ENCODE measurements at regions not wholly inside any gene's neighbourhood (a gene's known extent, or its start where the extent isn't known, plus 50 kb on each side); places are given as distances from the start of the nearest gene placed in this dataset.

DNA sequence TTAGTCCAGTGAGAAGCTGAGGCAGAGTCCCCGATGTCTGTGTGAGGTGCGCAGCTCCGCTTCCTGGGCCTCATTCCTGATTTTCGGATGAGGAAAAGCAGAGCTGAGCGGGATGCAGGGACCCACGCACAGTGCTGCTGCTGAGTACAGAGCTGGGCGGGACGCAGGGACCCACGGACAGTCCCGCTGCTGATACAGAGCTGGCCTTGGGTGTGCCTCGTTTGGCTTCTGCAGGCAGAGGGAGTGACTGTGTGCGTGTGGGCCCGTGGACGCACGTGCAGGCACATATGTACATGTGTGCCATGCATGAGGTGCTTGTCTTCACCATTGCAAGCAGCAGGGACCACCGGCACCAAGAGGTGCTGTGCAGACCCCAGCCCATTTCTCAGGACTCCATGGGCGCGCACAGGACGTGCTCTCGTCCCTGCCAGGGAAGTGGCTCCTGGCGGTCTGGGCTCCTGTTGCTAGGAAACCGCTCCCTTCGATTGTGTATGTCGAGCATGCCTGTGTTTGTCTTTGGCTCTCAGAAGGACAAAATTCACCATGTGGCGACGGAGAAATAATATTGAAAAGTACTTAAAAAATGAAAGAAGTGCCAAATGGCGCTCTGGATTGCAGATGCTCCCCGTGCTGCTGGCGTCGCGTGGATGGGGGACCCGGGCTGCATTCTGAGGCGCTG, 303.8 kb upstream of the MKI67 start:
- DNase-seq, result no peak

GRCh38 chr10:128431083-128431482, 304.9 kb upstream of the MKI67 start:
- no peak for DNase-seq

- no peak for DNase-seq
Observed at GRCh38 chr10:128431506-128431905, 305.3 kb upstream of the MKI67 start.

- DNase-seq, result no peak
Observed at GRCh38 chr10:128432011-128432410, 305.8 kb upstream of the MKI67 start.

GRCh38 chr10:128432423-128432822, 306.2 kb upstream of the MKI67 start:
- no peak for DNase-seq

DNA sequence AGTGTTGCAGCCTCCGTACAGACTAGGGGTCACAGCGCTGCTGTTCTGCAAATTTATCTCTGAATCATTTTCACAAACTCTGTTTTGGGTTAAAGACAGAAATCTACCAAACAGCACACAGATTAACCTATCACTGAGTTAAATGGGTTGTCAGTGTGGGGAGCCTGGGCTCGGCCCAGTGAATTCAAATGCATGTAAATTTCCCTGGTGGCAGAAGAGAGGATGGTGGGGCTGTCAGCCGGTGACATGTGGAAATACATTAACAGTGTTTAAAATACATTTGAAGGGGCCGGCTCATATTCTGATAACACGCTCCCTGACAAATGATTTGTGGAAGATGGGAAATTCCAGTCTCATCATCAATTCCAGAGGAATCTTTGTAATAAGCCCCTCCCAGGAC, 309.6 kb upstream of the MKI67 start:
- DNase-seq, result no peak

- DNase-seq, result no peak
Observed at GRCh38 chr10:128437786-128438345, 311.6 kb upstream of the MKI67 start.

- DNase-seq, result no peak
Observed at GRCh38 chr10:128438417-128439063, 312.3 kb upstream of the MKI67 start.

- no peak for DNase-seq
Observed at GRCh38 chr10:128440513-128441160, 314.4 kb upstream of the MKI67 start.

DNA sequence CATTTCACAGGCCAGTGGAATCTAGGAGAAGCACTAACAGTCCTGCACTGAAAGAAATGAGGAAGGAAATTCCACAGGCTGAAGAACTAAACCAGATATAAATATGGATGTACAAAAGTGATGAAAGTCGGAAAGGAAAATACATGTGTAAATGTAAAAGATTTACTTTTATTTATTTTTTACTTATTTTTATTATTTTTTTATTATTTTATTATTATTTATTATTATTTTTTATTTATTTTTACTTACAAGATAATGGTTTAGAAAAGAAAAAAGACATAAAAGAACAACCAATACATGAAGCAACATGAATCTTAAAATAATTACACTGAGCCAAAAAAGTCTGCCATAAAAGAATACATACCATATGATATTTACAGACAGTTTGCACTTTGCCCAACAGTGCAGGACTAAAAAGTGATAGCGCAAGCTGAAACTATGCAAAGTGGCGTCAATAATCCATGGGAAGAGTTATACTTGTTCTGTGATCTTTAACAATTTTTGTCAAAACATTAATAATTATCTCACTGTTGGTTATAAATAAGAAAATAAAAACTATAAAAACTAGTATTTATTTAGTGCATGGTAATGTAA, 317.8 kb upstream of the MKI67 start:
- DNase-seq, result no peak

- no peak for DNase-seq
Observed at GRCh38 chr10:128448796-128449195, 322.6 kb upstream of the MKI67 start.

GRCh38 chr10:128451879-128452278, 325.7 kb upstream of the MKI67 start:
- DNase-seq, result no peak

GRCh38 chr10:128456271-128456670, 330.0 kb upstream of the MKI67 start:
- DNase-seq, result no peak

- DNase-seq, result no peak
Observed at GRCh38 chr10:128457136-128457535, 330.9 kb upstream of the MKI67 start.

GRCh38 chr10:128461991-128462390, 335.8 kb upstream of the MKI67 start:
- no peak for DNase-seq

GRCh38 chr10:128462844-128463243, 336.6 kb upstream of the MKI67 start:
- no peak for DNase-seq

DNA sequence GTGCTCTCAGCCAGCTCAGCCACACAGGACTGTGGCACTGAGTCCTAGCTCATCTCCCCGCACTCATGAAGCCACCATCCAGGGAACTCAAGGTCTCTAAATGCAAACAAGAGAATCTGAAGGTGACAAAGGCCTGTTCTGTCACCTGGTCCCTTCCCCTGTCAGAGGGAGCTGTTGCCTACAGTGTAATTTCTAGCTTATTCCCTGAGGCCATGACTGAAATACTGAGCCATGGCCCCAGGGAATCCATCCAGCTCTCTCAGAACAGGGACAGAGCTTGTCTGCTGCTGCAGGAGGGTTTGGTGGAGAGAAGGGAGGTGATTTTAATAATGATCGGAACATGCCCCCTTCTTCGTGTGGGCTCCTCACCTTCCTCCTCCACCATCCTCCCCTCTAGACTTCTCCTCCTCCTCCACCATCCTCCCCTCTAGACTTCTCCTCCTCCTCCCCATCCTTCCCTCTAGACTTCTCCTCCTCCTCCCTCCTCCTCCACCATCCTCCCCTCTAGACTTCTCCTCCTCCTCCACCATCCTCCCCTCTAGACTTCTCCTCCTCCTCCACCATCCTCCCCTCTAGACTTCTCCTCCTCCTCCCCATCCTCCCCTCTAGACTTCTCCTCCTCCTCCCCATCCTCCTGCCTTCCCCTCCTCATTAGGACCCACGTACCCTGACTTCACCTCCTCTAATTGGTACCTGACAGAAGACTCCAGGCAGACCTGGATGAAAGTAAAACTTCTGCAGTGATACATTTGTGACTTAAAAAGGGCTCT, 338.0 kb upstream of the MKI67 start:
- no peak for DNase-seq

DNA sequence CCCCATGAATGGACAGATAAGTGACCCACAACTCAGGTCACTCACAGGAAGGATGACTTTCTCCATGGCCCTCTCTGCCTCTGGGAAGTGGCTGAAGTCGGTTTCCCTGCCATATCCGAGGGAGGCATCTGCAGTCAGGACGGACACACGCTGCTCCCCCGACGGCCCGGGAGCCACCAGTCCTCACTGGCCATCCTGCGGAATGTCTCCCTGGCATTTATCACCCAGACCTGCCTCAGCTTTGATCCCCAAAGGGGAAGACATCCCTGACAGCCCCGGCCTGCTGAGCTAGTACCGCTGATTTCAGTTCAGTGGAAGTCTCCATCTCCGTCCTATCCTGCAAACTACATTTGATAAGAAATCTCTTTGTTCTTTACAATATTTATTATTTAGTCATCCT, 339.5 kb upstream of the MKI67 start:
- DNase-seq, result no peak

GRCh38 chr10:128466831-128467371, 340.7 kb upstream of the MKI67 start:
- no peak for DNase-seq

- no peak for DNase-seq
Observed at GRCh38 chr10:128468462-128468861, 342.2 kb upstream of the MKI67 start.

- no peak for DNase-seq
Observed at GRCh38 chr10:128469515-128469914, 343.3 kb upstream of the MKI67 start.

DNA sequence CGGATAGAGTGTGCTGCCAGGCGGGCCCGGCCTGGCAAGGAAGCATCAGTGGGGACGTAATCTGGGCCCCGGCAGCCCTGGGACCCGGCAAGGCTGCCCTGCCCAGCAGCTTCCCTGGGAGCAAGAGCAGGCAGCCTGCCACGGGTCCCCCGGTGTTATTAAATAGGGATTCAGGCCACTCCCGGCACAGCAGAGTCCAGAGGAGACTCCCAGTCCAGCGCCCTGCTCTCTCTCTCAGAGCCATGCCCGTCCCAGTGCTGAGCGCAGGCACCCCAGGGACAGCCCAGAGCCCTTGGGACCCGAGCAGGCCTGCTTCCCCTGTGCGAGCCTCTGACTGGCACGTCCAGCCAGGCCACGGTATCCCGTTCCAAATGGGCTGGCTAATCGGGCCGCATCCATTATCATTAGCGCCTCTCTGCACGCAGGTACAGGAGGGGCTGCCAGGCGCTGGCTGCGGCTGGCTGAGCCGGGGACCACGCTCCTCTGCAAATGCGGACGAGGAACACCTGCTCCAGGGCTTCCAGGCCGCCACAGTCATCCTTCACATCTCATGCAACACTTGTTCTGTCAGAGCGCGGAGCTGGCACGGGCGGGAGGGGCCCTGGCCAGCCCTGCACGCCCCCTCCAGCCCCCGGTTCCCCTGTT, 344.2 kb upstream of the MKI67 start:
- no peak for DNase-seq
